ENCODE measurements at regions not wholly inside any gene's neighbourhood (a gene's known extent, or its start where the extent isn't known, plus 50 kb on each side); places are given as distances from the start of the nearest gene placed in this dataset.

DNA sequence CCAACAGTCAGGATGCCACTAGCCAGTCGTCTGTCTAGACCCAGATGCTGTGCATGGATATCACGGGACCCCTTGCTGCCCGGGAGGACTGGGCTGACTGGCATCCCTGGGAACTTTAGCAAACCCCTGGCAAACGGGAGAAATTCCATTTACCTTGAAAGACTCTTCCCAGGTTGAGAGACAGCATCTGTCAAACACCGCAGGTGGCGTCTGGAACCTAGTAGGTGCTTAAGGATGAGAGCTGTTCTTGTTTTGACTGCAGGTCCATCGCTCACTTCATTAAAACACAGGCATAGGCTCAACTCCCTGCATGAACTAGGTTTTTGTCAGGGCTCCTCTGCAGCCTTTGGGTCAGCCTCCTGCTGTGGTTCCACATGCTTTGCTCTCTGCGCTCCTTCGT is 546.3 kb downstream of the BCL11B start:
- Mint-ChIP-seq H3K27me3 (peaks cover 30 to 40% of the 10 kb centered on the region in 2 donors), H3K4me1 (ENCODE audit: low read depth in 2 of 2) (no peaks in the 10 kb centered on the region)
- ATAC-seq = no peak

DNA sequence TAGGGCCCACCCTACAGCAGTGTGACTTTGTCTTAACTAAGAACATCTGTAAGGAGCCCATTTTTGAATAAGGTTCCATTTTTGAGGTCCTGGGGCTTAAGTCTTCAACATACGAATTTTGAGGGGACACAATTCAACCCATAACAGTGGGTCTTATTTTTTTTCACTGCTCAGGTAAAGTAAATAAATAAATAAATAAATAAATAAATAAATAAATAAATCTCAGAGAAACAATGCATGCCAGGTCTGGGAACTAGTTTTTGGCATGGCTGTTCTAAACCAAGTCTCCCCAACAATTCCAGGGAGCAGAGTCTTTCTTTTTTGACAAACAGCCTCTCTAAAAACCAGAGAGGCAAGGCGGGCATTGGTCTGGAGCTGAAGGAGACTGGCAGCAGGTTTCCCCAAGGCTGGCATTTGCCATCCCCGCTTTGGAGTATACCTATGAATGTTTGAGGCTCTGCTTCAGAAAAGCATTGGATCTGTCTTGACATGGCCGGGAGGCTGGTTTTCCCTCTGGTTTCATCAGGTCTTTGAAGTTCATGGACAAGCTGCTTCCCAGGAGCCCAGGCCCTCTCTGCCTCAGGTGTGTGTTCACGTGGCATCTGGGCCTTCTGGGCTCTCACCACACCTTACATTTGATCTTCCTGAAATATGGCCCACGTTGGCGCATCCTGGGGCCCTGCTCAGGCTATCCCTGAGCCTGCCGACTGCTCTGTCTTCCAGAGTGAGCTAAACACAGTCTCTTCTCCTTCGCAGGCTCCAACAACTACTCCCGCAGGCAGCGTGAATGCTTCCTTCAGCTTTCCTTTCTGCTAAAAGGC is 545.2 kb downstream of the BCL11B start:
- H3K27me3 Mint-ChIP-seq = peaks cover 27 to 45% of the 10 kb centered on the region in 2 donors
- ATAC-seq (no peak), DNase-seq (ENCODE audit: low spot score) (no peak)
- H3K4me1 Mint-ChIP-seq (ENCODE audit: low read depth in 2 of 2) = no peaks in the 10 kb centered on the region
- H3K27ac Mint-ChIP-seq = no peak overlapping the region
- H3K4me3 Mint-ChIP-seq = no peak overlapping the region
- H3K9me3 Mint-ChIP-seq = no peaks in the 10 kb centered on the region
- H3K36me3 Mint-ChIP-seq = no peaks in the 10 kb centered on the region

More for the DNA sequence above, 546.3 kb downstream of the BCL11B start:
- no peak overlapping the region for H3K4me3 Mint-ChIP-seq
- no peaks in the 10 kb centered on the region for H3K9me3 Mint-ChIP-seq
- DNase-seq (ENCODE audit: low spot score) = no peak
- H3K36me3 Mint-ChIP-seq = no peaks in the 10 kb centered on the region
- H3K27ac Mint-ChIP-seq = no peak overlapping the region

DNA sequence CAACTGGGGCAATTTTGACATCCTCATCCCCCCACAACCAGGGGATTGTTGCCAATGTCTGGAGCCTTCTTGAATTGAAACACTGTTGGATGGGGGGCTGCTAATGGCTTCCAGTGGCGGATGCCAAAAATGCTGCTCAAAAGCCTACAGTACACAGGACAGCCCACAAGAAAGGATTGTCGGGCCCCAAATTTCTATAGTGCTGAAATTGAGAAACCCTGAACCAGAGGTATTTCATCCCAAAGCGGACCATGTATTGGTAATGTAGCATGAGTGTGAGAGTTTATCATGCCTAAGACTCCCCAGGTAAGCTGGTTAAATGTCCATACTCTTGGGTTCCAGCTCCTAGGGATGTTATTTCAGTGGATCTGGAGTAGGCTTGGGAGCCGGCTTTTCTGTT is 544.0 kb downstream of the BCL11B start:
- H3K27me3 Mint-ChIP-seq = peaks cover 23 to 37% of the 10 kb centered on the region in 2 donors
- DNase-seq (ENCODE audit: low spot score) (no peak), ATAC-seq (no peak)
- H3K27ac Mint-ChIP-seq = no peak overlapping the region
- H3K9me3 Mint-ChIP-seq = no peaks in the 10 kb centered on the region
- no peaks in the 10 kb centered on the region for H3K36me3 Mint-ChIP-seq
- no peak overlapping the region for H3K4me3 Mint-ChIP-seq
- no peaks in the 10 kb centered on the region for H3K4me1 Mint-ChIP-seq (ENCODE audit: low read depth in 2 of 2)

DNA sequence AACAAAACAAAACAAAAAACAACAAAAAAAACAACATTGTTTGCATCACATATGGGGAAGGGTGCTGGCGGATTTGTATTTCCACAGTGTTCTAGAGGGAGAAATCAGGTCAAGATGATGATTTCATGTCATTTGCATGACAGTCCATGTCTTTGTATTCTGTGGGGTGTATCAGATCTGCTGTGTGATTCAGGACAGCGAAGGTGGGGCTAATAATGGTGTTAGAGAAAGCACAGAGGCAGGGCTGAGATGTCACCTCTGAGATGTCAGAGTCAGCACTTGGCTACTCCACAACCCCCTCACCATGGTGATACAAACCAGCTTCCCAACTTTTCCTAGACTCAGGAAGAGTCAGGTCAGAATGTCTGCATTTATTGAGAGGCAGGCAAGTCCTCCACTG is 543.2 kb downstream of the BCL11B start:
- H3K9me3 Mint-ChIP-seq = no peaks in the 10 kb centered on the region
- no peaks in the 10 kb centered on the region for H3K36me3 Mint-ChIP-seq
- ATAC-seq (no peak), DNase-seq (ENCODE audit: low spot score) (no peak)
- no peak overlapping the region for H3K4me3 Mint-ChIP-seq
- H3K27ac Mint-ChIP-seq = no peak overlapping the region
- peaks cover 27 to 37% of the 10 kb centered on the region in 2 donors for H3K27me3 Mint-ChIP-seq
- no peaks in the 10 kb centered on the region for H3K4me1 Mint-ChIP-seq (ENCODE audit: low read depth in 2 of 2)

DNA sequence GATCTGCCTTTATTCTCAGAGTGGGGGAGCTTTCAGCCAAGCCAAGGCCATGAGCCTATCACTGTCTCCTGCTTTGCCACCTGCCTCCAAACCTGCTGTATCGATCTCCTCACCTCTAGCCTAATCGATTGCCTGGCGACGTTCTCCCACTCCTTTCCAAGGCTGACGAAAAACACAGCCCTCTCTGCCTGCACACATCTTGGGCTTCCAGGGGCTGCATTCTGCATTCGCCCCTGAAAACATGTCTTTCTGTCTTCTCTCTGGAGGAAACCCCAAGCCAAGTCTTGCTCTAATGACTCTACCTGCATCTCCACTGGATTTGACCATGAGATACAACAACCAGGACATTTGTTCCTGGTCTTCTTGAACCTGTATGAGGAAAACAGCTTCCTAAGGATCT is 540.7 kb downstream of the BCL11B start:
- H3K36me3 Mint-ChIP-seq = no peaks in the 10 kb centered on the region
- H3K4me3 Mint-ChIP-seq = no peak overlapping the region
- peaks cover 25 to 27% of the 10 kb centered on the region in 2 donors for H3K27me3 Mint-ChIP-seq
- ATAC-seq (no peak), DNase-seq (ENCODE audit: low spot score) (no peak)
- H3K9me3 Mint-ChIP-seq = no peaks in the 10 kb centered on the region
- no peak overlapping the region for H3K27ac Mint-ChIP-seq
- H3K4me1 Mint-ChIP-seq (ENCODE audit: low read depth in 2 of 2) = no peaks in the 10 kb centered on the region

DNA sequence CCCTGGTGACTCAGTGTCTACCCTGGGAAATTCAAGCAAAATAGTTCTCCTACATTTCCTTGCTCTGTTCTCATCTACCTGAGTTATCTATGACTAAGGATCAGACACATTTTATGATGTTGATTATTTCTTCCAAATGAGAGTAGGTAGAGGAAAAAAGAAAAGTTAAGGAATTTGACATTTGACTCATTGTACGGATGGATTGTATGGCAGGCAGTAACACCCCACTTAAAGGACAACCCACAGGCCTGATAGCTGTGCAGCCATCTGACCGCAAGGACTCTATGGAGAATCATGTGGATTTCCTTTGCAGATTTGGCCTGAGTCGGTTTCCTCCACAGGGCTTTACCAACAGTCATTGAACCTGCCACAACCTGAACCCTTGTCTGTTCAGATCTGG is 540.3 kb downstream of the BCL11B start:
- H3K4me1 Mint-ChIP-seq (ENCODE audit: low read depth in 2 of 2) = no peaks in the 10 kb centered on the region
- H3K9me3 Mint-ChIP-seq = no peaks in the 10 kb centered on the region
- ATAC-seq = no peak
- peaks cover 23 to 24% of the 10 kb centered on the region in 2 donors for H3K27me3 Mint-ChIP-seq
- no peaks in the 10 kb centered on the region for H3K36me3 Mint-ChIP-seq
- H3K27ac Mint-ChIP-seq = no peak overlapping the region
- H3K4me3 Mint-ChIP-seq = no peak overlapping the region
- no peak for DNase-seq (ENCODE audit: low spot score)

DNA sequence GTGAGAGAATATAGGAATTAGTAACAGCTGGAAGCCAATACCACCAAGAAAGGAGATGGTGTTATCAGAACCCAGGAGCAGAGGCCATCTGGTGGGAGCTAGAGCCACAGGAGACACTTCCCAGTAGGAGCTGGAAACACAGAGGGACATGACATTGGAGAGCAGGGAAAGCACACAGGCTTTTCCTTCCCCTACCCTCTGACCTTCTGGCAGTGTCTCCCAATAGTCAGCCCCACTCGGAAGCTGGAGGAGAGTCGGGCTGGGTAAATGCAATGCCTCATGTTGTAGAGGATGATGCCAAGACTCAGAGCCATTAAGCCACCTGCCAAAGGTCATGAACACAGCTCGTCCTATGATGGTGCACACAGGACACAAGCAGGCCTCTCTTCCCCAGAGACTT is 538.5 kb downstream of the BCL11B start:
- H3K27ac Mint-ChIP-seq = no peak overlapping the region
- no peak for ATAC-seq
- H3K9me3 Mint-ChIP-seq = no peaks in the 10 kb centered on the region
- no peaks in the 10 kb centered on the region for H3K4me1 Mint-ChIP-seq (ENCODE audit: low read depth in 2 of 2)
- no peak overlapping the region for H3K4me3 Mint-ChIP-seq
- no peak for DNase-seq (ENCODE audit: low spot score)
- H3K36me3 Mint-ChIP-seq = no peaks in the 10 kb centered on the region
- H3K27me3 Mint-ChIP-seq = peaks cover 17 to 18% of the 10 kb centered on the region in 2 donors

DNA sequence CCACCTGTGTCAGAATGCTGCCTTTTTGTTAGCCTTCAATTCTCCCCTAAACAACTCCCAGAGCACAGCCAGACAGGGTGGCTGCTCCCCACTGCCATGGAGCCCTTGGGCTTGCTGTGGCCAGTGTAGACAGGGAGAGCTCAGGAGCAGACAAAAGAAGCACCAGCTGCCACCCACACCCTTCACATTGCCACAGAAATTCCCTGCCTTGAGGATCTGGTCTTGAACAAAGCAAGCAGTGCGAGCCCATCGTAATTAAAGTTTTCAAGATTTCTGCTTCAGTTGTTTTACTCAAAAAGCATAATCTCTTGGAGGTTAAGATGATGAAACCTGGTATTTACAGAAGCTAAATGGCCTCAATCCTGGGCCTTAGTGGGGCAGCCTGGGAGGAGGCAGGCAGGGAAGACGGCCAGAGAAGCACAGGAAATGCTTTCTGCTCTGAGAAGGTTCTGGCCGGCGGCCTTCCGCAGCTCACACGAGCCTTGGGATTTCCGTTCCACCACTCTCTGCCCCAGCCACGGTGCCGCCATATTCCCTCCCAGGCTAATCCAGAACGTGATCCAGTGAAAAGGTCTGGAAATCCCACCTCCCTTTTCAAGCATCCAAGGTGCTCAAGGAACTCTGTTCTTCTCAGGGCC is 535.2 kb downstream of the BCL11B start:
- Mint-ChIP-seq H3K9me3 (no peaks in the 10 kb centered on the region), H3K27ac (no peak overlapping the region), H3K4me3 (no peak overlapping the region), H3K36me3 (no peaks in the 10 kb centered on the region), H3K4me1 (ENCODE audit: low read depth in 2 of 2) (no peaks in the 10 kb centered on the region), H3K27me3 (peaks cover 16% of the 10 kb centered on the region in 2 donors)
- DNase-seq (ENCODE audit: low spot score) (no peak), ATAC-seq (no peak)

DNA sequence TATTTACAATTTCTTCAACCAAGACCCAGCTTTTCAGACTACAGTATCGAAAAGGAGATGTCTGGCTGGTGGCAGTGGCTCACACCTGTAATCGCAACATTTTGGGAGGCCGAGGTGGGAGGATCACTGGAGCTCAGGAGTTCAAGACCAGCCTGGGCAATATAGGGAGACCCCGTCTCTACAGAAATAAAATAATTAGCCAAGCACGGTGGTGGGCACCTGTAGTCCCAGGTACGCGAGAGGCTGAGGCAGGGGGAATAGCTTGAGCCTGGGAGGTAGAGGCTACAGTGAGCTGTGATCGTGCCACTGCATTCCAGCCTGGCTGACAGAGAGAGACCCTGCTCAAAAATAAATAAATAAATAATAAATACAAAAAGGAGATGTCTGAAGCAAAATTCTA is 530.5 kb downstream of the BCL11B start:
- Mint-ChIP-seq H3K9me3 (no peaks in the 10 kb centered on the region), H3K27me3 (peaks cover 10 to 32% of the 10 kb centered on the region in 2 donors), H3K4me1 (ENCODE audit: low read depth in 2 of 2) (no peaks in the 10 kb centered on the region), H3K27ac (no peak overlapping the region), H3K4me3 (no peak overlapping the region), H3K36me3 (no peaks in the 10 kb centered on the region)
- DNase-seq (ENCODE audit: low spot score) = no peak
- no peak for ATAC-seq

DNA sequence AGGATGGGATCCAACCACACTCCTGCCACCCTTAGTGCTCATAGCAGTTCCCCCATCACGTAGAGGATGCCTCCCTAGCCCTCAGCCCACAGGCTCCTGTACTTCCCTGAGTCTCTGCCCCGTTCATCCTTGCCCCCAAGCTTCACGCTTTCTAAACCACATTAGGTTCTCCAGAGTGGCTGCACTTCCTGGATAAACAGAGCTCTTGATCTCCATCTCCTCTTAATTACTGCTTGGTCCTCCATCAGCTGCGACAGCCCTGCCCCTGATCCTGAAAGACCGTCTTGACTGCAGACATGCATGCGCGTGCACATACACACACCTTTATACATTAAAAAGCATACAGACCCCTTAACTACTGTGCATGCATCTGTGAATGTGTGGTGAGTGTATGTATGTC is 530.0 kb downstream of the BCL11B start:
- Mint-ChIP-seq H3K4me1 (ENCODE audit: low read depth in 2 of 2) (no peaks in the 10 kb centered on the region), H3K36me3 (no peaks in the 10 kb centered on the region), H3K9me3 (no peaks in the 10 kb centered on the region), H3K4me3 (no peak overlapping the region), H3K27me3 (peaks cover 11 to 35% of the 10 kb centered on the region in 2 donors), H3K27ac (no peak overlapping the region)
- no peak for ATAC-seq
- DNase-seq (ENCODE audit: low spot score) = no peak

DNA sequence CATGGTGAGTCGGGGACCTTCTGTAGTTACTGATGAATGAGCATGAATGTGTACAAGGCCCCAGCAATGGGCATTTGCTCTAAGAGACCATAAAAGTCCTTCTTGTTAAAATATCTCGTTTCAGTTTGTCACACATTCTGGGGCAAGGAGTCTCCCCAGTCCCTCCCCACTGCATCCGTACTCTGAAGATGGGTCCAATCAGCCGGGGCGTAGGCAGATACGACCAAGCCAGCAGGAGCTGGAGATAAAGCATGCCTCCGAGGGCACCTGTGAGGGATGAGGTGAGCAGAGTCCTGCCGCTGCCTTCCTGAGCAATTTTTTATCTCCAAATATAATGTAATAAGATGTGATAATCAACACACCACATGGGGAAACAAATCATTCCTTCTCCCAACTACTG is 528.5 kb downstream of the BCL11B start:
- DNase-seq (ENCODE audit: low spot score) (no peak), ATAC-seq (no peak)
- H3K4me1 Mint-ChIP-seq (ENCODE audit: low read depth in 2 of 2) = no peaks in the 10 kb centered on the region
- H3K4me3 Mint-ChIP-seq = no peak overlapping the region
- H3K27me3 Mint-ChIP-seq = peaks cover 12 to 40% of the 10 kb centered on the region in 2 donors
- no peaks in the 10 kb centered on the region for H3K36me3 Mint-ChIP-seq
- H3K27ac Mint-ChIP-seq = no peak overlapping the region
- no peaks in the 10 kb centered on the region for H3K9me3 Mint-ChIP-seq

DNA sequence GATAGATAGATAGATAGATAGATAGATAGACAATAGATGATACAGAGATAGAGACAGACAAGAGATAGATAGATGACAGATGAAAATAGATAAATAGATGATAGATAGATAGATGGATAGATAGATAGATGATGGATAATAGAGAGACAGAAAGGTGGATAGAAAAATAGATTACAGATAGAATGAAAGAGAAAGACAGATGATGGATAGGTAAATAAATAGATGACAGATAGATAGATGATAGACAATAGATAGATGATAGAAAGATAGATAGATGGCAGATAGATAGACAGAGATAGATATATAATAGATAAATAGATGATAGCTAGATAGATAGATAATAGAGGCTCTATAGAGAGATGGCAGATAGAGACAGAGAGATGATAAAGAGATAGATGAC is 523.0 kb downstream of the BCL11B start:
- no peaks in the 10 kb centered on the region for H3K36me3 Mint-ChIP-seq
- no peak overlapping the region for H3K4me3 Mint-ChIP-seq
- no peak for DNase-seq (ENCODE audit: low spot score)
- H3K9me3 Mint-ChIP-seq = no peaks in the 10 kb centered on the region
- no peaks in the 10 kb centered on the region for H3K4me1 Mint-ChIP-seq (ENCODE audit: low read depth in 2 of 2)
- no peak overlapping the region for H3K27ac Mint-ChIP-seq
- H3K27me3 Mint-ChIP-seq = peaks cover 26 to 52% of the 10 kb centered on the region in 2 donors
- ATAC-seq = no peak

DNA sequence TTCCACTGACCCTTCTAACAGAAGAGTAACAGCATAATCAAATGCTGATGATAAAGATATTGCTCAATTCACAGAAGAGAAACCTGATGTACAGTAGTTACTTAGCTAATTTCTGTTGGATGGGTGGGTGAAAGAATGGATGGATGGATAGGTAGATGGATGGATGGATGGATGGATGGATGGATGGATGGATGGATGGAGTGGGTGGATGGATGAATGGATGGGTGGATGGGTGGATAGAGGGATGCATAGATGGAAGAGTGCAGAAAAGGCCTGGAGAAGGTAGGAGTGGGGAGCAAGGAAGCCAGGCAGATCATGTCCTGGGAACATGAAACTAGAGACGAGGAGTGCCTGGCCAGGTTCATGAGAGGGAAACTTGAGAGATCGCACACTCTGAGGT is 520.9 kb downstream of the BCL11B start:
- peaks cover 4 to 6% of the 10 kb centered on the region in 2 donors for H3K4me1 Mint-ChIP-seq (ENCODE audit: low read depth in 2 of 2)
- peaks cover 35 to 56% of the 10 kb centered on the region in 2 donors for H3K27me3 Mint-ChIP-seq
- no peak for DNase-seq (ENCODE audit: low spot score)
- peaks cover 8% of the 10 kb centered on the region for H3K9me3 Mint-ChIP-seq
- H3K4me3 Mint-ChIP-seq = no peak overlapping the region
- peaks cover 11% of the 10 kb centered on the region for H3K36me3 Mint-ChIP-seq
- no peak overlapping the region for H3K27ac Mint-ChIP-seq
- ATAC-seq = no peak

DNA sequence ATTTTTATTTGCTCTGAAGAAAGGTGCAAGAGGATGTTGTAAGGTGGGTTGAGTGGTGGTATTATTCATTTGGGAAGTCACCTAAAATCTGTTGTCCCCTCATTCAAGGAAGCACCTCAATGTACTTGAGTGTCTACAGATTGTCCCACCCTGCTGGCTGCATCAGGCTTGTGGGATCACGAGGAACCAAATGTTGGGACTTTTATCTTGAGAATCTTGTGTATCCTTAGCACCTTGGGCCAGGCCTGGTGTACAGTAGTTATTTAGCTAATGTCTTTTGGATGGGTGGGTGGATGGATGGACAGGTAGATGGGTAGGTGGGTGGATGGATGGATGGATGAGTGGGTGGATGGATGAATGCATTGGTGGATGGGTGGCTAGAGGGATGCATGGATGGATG is 519.3 kb downstream of the BCL11B start:
- no peak for DNase-seq (ENCODE audit: low spot score)
- no peak for ATAC-seq
- Mint-ChIP-seq H3K27ac (no peak overlapping the region), H3K4me3 (no peak overlapping the region), H3K4me1 (ENCODE audit: low read depth in 2 of 2) (peaks cover 4 to 6% of the 10 kb centered on the region in 2 donors), H3K27me3 (peaks cover 31 to 49% of the 10 kb centered on the region in 2 donors), H3K36me3 (peaks cover 11% of the 10 kb centered on the region), H3K9me3 (peaks cover 8% of the 10 kb centered on the region)

Data from natural killer cell treated with Interleukin-12 subunit alpha and Interleukin-12 subunit beta and Interleukin-15 and Interleukin-18, amount 100 ng/mL, for 72 hours (primary cell).